K562 (cell line): ENCODE measurements at regions not wholly inside any gene's neighbourhood (a gene's known extent, or its start where the extent isn't known, plus 50 kb on each side); places are given as distances from the start of the nearest gene placed in this dataset.

Experiments
- BRD4 ChIP-seq: fragments of 200-600 bp; sonication (generic); IDR thresholded peaks from 2 replicates; pipeline ENCODE4 v1.6.1; 2017; ENCODE audit warnings: inconsistent platforms
- CC2D1A ChIP-seq: fragments of 450-650 bp; IDR thresholded peaks from 2 replicates; pipeline ENCODE4 v1.6.1; 2017; ENCODE audit warnings: mild to moderate bottlenecking
- EP400 ChIP-seq: fragments of 450-650 bp; IDR thresholded peaks from 2 replicates; pipeline ENCODE4 v1.6.1; 2017; ENCODE audit warnings: antibody characterized with exemption, mild to moderate bottlenecking, moderate library complexity
- ESRRA ChIP-seq: fragments of 450-650 bp; IDR thresholded peaks from 2 replicates; pipeline ENCODE4 v1.6.1; 2014; ENCODE audit warnings: low read depth, mild to moderate bottlenecking, moderate library complexity, borderline replicate concordance
- FOXK1 ChIP-seq: sonication (generic); formaldehyde crosslinking; IDR thresholded peaks from 2 replicates; pipeline ENCODE4 v1.8.0; 2022; ENCODE audit warnings: missing genetic modification reagents, mild to moderate bottlenecking, borderline replicate concordance
- FUS ChIP-seq: fragments of 200-400 bp; formaldehyde crosslinking; optimal IDR thresholded peaks from 2 replicates; pipeline ENCODE3; 2017; ENCODE audit warnings: low read depth, low read length
- MTA1 ChIP-seq: fragments of 450-650 bp; IDR thresholded peaks from 2 replicates; pipeline ENCODE4 v1.6.1; 2017; ENCODE audit warnings: borderline replicate concordance
- MYNN ChIP-seq, 2 experiments: sonication (generic); formaldehyde crosslinking in 1 of 2; IDR thresholded peaks; 2 replicates each; pipeline versions ENCODE4 v1.5.0 to v1.6.1; 2016 to 2020; ENCODE audit warnings: antibody characterized with exemption in 1 of 2, missing genetic modification reagents in 1 of 2
- NEUROD1 ChIP-seq: fragments of 150-350 bp; IDR thresholded peaks from 2 replicates; pipeline ENCODE4 v1.6.1; 2014; ENCODE audit warnings: borderline replicate concordance, low read length, low read depth; ENCODE audit not compliant: partially characterized antibody
- NONO ChIP-seq, 2 experiments: fragments of 200-400 bp in 1 of 2; fragments of 450-650 bp in 1 of 2; formaldehyde crosslinking in 1 of 2; IDR thresholded peaks; 2 replicates each; pipeline ENCODE4 v1.6.1; 2017; ENCODE audit warnings: low read depth in 2 of 2, mild to moderate bottlenecking in 2 of 2, moderate library complexity in 2 of 2, low read length in 1 of 2
- NR4A1 ChIP-seq, 2 experiments: fragments of 250-450 bp in 1 of 2; fragments of 450-650 bp in 1 of 2; sonication (Bioruptor Pico) in 1 of 2; IDR thresholded peaks; 2 replicates each; pipeline versions ENCODE4 v1.4.0 to v1.6.1; 2016 to 2020; ENCODE audit warnings: mild to moderate bottlenecking in 2 of 2, missing compliant biosample characterization in 1 of 2, missing genetic modification characterization in 1 of 2, moderate library complexity in 1 of 2
- PML ChIP-seq: IDR thresholded peaks from 2 replicates; pipeline ENCODE4 v1.6.1; 2012; ENCODE audit warnings: low read length, inconsistent platforms
- TCF7L2 ChIP-seq: fragments of 150-350 bp; IDR thresholded peaks from 2 replicates; pipeline ENCODE4 v1.6.1; 2016; ENCODE audit warnings: low read depth, mild to moderate bottlenecking, low read length, moderate library complexity
- ZBTB9 ChIP-seq: fragments of 450-650 bp; formaldehyde crosslinking; IDR thresholded peaks from 2 replicates; pipeline ENCODE4 v1.4.0; 2020; ENCODE audit warnings: mild to moderate bottlenecking, moderate library complexity
- ZC3H4 ChIP-seq: sonication (generic); formaldehyde crosslinking; IDR thresholded peaks from 2 replicates; pipeline ENCODE4 v1.9.0; 2021; ENCODE audit warnings: missing genetic modification reagents, borderline replicate concordance
- ZNF384 ChIP-seq: IDR thresholded peaks from 2 replicates; pipeline ENCODE4 v1.6.1; 2012; ENCODE audit warnings: low read depth, low read length, improper control_type of control experiment
- TF ChIP-seq, protein P1 (sequence below): fragments of 450-650 bp; IDR thresholded peaks from 2 replicates; pipeline ENCODE4 v1.6.1; 2014; ENCODE audit warnings: low read depth, mild to moderate bottlenecking, moderate library complexity, borderline replicate concordance
- TF ChIP-seq, protein P2 (sequence below): sonication (generic); formaldehyde crosslinking; IDR thresholded peaks from 2 replicates; pipeline ENCODE4 v1.9.0; 2022; ENCODE audit warnings: mild to moderate bottlenecking, missing genetic modification reagents
- TF ChIP-seq, protein P3 (sequence below), 2 experiments: fragments of 150-350 bp in 1 of 2; IDR thresholded peaks; 2 replicates each; pipeline ENCODE4 v1.6.1; 2012 to 2016; ENCODE audit warnings: low read depth in 2 of 2, low read length in 2 of 2, mild to moderate bottlenecking in 1 of 2, moderate library complexity in 1 of 2

- TF ChIP-seq FOXK1 (no peak), CC2D1A (peak; percentile 59; the same call in 1 of the 2 replicates), MYNN (IDR thresholded peaks at IDR 0.05) (no peak), MYNN (CRISPR knock-in tag; IDR thresholded peaks at IDR 0.05) (no peak), ZBTB9 (CRISPR knock-in tag) (peak; percentile 46; the same call in 1 of the 2 replicates), TCF7L2 (no peak), NEUROD1 (no peak), MTA1 (0 out of 2 replicates have a peak, but pooled peaks have one; percentile 50), NR4A1 (CRISPR knock-in tag; IDR thresholded peaks at IDR 0.05) (no peak), NR4A1 (tag; IDR thresholded peaks at IDR 0.05) (no peak), FUS (no peak), EP400 (peak; percentile 31), NONO (IDR thresholded peaks at IDR 0.05; ENCODE audit: low read depth in 2 of 2, low read length in 1 of 2) (no peak), ESRRA (0 out of 2 replicates have a peak, but pooled peaks have one; percentile 7), ZC3H4 (no peak), PML (no peak), ZNF384 (peak; percentile 74; the same call in 1 of the 2 replicates), BRD4 (no peak)
- TF ChIP-seq, protein P1, sequence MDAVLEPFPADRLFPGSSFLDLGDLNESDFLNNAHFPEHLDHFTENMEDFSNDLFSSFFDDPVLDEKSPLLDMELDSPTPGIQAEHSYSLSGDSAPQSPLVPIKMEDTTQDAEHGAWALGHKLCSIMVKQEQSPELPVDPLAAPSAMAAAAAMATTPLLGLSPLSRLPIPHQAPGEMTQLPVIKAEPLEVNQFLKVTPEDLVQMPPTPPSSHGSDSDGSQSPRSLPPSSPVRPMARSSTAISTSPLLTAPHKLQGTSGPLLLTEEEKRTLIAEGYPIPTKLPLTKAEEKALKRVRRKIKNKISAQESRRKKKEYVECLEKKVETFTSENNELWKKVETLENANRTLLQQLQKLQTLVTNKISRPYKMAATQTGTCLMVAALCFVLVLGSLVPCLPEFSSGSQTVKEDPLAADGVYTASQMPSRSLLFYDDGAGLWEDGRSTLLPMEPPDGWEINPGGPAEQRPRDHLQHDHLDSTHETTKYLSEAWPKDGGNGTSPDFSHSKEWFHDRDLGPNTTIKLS = no peak
- TF ChIP-seq, protein P2, sequence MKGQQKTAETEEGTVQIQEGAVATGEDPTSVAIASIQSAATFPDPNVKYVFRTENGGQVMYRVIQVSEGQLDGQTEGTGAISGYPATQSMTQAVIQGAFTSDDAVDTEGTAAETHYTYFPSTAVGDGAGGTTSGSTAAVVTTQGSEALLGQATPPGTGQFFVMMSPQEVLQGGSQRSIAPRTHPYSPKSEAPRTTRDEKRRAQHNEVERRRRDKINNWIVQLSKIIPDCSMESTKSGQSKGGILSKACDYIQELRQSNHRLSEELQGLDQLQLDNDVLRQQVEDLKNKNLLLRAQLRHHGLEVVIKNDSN (CRISPR knock-in tag) = no peak
- TF ChIP-seq, protein P3, sequence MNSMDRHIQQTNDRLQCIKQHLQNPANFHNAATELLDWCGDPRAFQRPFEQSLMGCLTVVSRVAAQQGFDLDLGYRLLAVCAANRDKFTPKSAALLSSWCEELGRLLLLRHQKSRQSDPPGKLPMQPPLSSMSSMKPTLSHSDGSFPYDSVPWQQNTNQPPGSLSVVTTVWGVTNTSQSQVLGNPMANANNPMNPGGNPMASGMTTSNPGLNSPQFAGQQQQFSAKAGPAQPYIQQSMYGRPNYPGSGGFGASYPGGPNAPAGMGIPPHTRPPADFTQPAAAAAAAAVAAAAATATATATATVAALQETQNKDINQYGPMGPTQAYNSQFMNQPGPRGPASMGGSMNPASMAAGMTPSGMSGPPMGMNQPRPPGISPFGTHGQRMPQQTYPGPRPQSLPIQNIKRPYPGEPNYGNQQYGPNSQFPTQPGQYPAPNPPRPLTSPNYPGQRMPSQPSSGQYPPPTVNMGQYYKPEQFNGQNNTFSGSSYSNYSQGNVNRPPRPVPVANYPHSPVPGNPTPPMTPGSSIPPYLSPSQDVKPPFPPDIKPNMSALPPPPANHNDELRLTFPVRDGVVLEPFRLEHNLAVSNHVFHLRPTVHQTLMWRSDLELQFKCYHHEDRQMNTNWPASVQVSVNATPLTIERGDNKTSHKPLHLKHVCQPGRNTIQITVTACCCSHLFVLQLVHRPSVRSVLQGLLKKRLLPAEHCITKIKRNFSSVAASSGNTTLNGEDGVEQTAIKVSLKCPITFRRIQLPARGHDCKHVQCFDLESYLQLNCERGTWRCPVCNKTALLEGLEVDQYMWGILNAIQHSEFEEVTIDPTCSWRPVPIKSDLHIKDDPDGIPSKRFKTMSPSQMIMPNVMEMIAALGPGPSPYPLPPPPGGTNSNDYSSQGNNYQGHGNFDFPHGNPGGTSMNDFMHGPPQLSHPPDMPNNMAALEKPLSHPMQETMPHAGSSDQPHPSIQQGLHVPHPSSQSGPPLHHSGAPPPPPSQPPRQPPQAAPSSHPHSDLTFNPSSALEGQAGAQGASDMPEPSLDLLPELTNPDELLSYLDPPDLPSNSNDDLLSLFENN (IDR thresholded peaks at IDR 0.05; ENCODE audit: low read depth in 2 of 2, low read length in 2 of 2) = no peak
Measured at GRCh38 chr7:106462365-106462859, 177.6 kb upstream of the NAMPT start (continued).
